LNCAP (cell line): ENCODE measurements at regions not wholly inside any gene's neighbourhood (a gene's known extent, or its start where the extent isn't known, plus 50 kb on each side); places are given as distances from the start of the nearest gene placed in this dataset.

Experiments used
- TF ChIP-seq, protein P1 (sequence below): fragments of 450-650 bp; IDR thresholded peaks from 2 replicates; pipeline ENCODE4 v1.5.1; 2017; ENCODE audit warnings: mild to moderate bottlenecking

DNA sequence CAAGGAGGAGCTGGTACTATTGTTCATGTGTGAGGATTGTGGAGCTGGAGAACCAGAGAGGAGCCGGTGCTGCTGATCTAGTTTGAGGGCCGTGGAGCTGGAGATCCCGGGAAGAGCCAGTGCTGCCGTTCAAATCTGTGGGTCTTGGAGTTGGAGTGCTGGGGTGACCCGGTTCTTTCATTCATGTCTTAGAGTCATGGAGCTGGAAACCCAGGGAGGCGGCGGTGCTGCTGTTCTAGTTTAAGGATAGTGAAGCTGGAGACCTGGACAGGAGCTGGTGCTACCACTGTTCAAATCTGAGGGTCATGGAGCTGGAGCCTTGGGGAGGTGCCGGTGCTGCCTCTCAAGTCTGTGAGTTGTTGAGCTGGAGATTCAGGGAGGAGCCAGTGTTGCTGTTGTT lies 88.5 kb upstream of the ZNF479 start:
- TF ChIP-seq, protein P1, sequence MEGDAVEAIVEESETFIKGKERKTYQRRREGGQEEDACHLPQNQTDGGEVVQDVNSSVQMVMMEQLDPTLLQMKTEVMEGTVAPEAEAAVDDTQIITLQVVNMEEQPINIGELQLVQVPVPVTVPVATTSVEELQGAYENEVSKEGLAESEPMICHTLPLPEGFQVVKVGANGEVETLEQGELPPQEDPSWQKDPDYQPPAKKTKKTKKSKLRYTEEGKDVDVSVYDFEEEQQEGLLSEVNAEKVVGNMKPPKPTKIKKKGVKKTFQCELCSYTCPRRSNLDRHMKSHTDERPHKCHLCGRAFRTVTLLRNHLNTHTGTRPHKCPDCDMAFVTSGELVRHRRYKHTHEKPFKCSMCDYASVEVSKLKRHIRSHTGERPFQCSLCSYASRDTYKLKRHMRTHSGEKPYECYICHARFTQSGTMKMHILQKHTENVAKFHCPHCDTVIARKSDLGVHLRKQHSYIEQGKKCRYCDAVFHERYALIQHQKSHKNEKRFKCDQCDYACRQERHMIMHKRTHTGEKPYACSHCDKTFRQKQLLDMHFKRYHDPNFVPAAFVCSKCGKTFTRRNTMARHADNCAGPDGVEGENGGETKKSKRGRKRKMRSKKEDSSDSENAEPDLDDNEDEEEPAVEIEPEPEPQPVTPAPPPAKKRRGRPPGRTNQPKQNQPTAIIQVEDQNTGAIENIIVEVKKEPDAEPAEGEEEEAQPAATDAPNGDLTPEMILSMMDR = no peak

DNA sequence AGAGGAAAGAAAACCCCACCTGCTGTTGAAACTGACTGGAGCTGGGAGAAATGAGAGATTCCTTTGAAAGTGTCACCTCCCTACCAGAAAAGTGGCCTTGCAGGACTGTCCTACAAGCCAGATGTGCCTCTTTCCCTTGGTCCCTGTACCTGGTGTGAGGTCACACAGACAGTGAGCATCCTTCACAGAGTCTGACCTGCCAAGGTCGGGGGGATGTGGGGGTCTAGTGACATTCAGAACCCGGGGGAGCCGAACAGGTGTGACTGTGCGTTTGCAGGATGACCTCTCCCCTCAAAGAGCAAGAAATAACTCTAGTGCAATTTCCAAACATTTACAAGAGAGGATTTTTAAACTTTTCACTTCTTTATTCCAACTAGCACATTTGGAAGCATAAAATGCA lies 93.4 kb upstream of the ZNF479 start:
- TF ChIP-seq, protein P1 = no peak

DNA sequence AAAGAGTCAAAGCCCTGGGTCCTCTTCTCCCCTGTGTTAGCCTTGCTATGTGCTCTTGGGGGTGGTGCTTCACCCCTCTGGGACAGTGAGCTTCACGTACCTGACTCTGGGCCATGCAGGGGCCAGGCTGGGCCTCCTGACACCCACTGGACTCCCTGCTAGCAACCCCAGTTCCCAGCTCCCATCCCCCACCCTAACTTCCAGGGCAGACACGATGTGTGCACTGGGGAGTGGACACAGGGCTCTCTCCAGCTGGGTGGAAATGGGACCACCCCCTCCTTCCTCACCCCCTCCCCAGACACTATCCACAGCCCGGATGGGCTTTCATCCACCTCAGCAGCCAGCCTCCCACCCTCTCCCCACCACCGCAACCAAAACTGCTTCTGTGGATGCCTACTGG lies 113.0 kb upstream of the ZNF479 start:
- TF ChIP-seq, protein P1 = no peak

DNA sequence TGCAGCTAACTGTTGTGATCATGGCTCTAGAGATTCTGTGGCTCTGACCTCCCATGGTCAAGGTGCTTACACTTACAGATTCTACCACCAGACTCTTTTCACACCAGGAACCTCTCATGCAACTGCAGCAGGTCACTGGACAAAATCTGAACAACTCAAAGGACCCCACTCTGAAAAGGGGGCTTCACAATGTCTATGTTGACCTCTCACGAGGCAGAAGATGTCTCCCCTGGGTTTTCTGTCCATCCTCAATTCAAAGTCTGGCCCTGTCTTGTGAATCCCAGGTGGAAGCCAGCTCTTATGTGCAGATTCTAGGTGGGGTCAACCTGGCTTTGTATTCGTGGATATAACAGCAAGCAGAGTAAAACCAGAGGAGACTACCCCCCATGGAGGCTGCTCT lies 118.6 kb upstream of the ZNF479 start:
- TF ChIP-seq, protein P1 = no peak

DNA sequence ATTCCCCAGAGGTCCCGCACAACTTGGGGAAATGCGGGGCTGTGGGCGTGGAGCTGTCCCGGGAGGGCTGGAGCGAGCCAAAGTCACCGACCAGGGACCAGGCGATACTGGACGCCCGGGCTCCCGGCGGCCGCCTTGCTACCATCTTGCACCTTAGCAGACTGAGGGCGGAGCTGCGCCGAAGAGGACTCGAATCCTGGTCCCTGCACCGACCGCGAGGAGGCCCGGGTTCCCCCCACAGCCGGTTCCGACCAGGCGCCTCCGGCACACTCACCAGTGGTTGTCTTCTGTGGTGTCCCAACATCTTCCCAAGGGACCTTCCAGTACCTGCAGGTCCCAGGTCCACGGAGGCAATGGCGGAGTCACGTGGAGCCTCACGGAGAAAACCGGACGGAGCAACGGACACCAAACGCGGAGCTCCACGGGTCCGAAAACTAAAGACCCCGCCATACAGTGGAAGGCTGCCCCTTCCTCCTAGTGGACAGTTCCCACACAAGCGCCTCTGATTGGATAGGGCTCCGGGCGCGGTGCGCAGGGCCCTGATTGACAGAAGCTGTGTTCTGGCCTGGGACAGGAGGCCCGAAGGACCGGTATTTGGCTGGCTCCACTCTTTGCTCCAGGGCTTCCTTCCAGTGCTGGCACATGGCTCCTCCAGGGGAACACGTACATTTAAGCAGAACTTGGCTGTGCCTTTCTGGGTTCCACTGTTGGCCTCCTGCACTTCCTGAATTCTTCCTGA lies 124.6 kb upstream of the ZNF479 start:
- TF ChIP-seq, protein P1 = no peak

DNA sequence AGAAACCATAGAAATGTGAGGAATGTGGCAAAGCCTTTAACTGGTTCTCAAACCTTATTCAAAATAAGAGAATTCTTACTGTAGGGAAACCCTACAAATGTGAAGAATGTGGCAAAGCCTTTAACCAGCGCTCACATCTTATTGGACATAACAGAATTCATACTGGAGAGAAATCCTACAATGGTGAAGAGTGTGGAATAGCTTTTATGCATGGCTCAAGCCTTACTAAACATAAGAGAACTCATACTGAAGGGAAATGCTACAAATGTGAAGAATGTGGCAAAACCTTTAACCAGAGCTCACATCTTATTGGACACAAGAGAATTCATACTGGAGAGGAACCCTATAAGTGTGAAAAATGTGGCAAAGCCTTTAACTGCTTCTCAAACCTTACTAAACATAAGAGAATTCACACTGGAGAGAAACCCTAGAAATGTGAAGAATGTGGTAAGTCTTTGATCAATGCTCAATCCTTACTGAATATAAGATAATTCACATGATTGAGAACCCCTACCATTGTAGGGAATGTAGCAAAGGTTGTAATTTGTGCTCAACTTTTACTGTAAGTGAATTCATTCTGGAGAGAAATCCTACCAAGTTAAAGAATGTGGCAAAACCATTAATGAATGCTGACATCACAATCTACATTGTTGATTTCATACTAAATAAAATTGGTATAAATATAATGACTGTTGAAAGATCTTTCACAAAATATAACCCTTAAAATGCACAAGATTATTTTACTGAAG lies 142.5 kb upstream of the ZNF479 start:
- TF ChIP-seq, protein P1 = no peak

DNA sequence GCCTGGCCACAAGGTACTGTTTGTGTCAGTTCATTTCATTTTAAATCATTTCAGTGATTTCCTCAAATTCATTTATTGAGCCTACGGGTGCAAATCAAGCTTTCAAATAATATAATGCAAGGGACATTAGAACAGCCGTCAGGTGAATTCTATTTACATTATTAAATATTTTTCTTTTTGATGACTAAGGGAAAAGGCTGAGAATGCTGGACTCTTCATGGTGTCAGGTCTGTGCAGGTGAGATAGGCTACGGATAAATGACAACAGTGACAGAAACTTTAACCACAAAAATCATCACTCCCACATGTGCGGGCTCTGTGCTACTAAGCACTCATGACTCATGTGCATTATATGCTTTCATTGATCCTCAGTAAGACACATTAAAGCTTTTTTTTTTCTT lies 149.2 kb upstream of the ZNF716 start:
- TF ChIP-seq, protein P1 = no peak
